Sigmoid colon (tissue), 3 donors: ENCODE measurements at regions not wholly inside any gene's neighbourhood (a gene's known extent, or its start where the extent isn't known, plus 50 kb on each side); places are given as distances from the start of the nearest gene placed in this dataset.

Experiments
- CTCF ChIP-seq, 4 experiments: fragments of 450-650 bp in 3 of 4; fragments of 200-600 bp in 1 of 4; IDR thresholded peaks; one replicate each; pipeline ENCODE4 v1.5.1; 2016 to 2019; ENCODE audit warnings: antibody characterized with exemption in 4 of 4, mild to moderate bottlenecking in 3 of 4, moderate library complexity in 2 of 4
- POLR2A ChIP-seq, 2 donors: fragments of 450-650 bp; IDR thresholded peaks; one replicate each; pipeline ENCODE4 v1.6.1; 2016; ENCODE audit warnings: antibody characterized with exemption in 2 of 2, mild to moderate bottlenecking in 2 of 2, moderate library complexity in 2 of 2

- no peak for TF ChIP-seq POLR2A (IDR thresholded peaks at IDR 0.05)
- no peak for TF ChIP-seq CTCF (IDR thresholded peaks at IDR 0.05)
Observed at GRCh38 chr4:138740816-138741745, 274.5 kb upstream of the NOCT start.
